Natural killer cell (primary cell): ENCODE measurements at regions not wholly inside any gene's neighbourhood (a gene's known extent, or its start where the extent isn't known, plus 50 kb on each side); places are given as distances from the start of the nearest gene placed in this dataset.

Source experiments
- ATAC-seq, 3 donors: fragments of 150-1000 bp in 2 of 3; fragments of 200-7000 bp in 1 of 3; cut with Tn5 transposase; 1 replicate in 1 of 3; 2 replicates in 2 of 3; pipeline ENCODE4 v1.10.0; 2021; ENCODE audit warnings: mild to moderate bottlenecking in 2 of 3, moderate library complexity in 2 of 3
- DNase-seq, 2 donors: peaks; one replicate each; pipeline versions ENCODE4 v3.0.0 to v3.0.0-alpha.2; 2013 to 2021; ENCODE audit warnings: mixed read lengths in 1 of 2
- H3K27ac ChIP-seq: one replicate; pipeline ENCODE4 v1.5.1; 2013; ENCODE audit warnings: mild to moderate bottlenecking, low read length
- H3K27me3 ChIP-seq: one replicate; pipeline ENCODE4 v1.6.1; 2013; ENCODE audit warnings: low read length; ENCODE audit not compliant: control insufficient read depth, insufficient read depth
- H3K36me3 ChIP-seq: one replicate; pipeline ENCODE4 v1.6.1; 2013; ENCODE audit warnings: low read length; ENCODE audit not compliant: control insufficient read depth, insufficient read depth
- H3K4me1 ChIP-seq: one replicate; pipeline ENCODE4 v1.6.1; 2013; ENCODE audit warnings: low read length; ENCODE audit not compliant: control insufficient read depth, insufficient read depth
- H3K4me3 ChIP-seq: one replicate; pipeline ENCODE4 v1.5.1; 2013; ENCODE audit warnings: low read length
- H3K9me3 ChIP-seq: one replicate; pipeline ENCODE4 v1.6.1; 2013; ENCODE audit warnings: low read length; ENCODE audit not compliant: control insufficient read depth, insufficient read depth
- H3K27ac Mint-ChIP-seq, 2 donors: one replicate each; pipeline ENCODE4 v1.8.0; 2022; ENCODE audit warnings: mild to moderate bottlenecking in 2 of 2, mixed read lengths in 2 of 2, moderate library complexity in 1 of 2
- H3K27me3 Mint-ChIP-seq, 2 donors: one replicate each; pipeline ENCODE4 v1.8.0; 2022; ENCODE audit warnings: low read depth in 2 of 2, mixed read lengths in 2 of 2
- H3K36me3 Mint-ChIP-seq: one replicate; pipeline ENCODE4 v1.8.0; 2022; ENCODE audit warnings: mixed read lengths
- H3K4me1 Mint-ChIP-seq, 2 donors: one replicate each; pipeline ENCODE4 v1.8.0; 2022; ENCODE audit warnings: mixed read lengths in 2 of 2
- H3K4me3 Mint-ChIP-seq: one replicate; pipeline ENCODE4 v1.8.0; 2022; ENCODE audit warnings: mild to moderate bottlenecking, moderate library complexity, mixed read lengths
- H3K9me3 Mint-ChIP-seq, 2 donors: one replicate each; pipeline ENCODE4 v1.8.0; 2022; ENCODE audit warnings: mixed read lengths in 2 of 2
- CTCF ChIP-seq: fragments of 200-600 bp; IDR thresholded peaks from one replicate; pipeline ENCODE4 v1.8.0; 2022; ENCODE audit warnings: antibody characterized with exemption
- WGBS: methylation state at CpG from one replicate; pipeline ENCODE4 v1.1.7; 2013; ENCODE audit warnings: missing lambda C conversion rate; ENCODE audit not compliant: insufficient coverage; 5-methylcytosine and 5-hydroxymethylcytosine counted together
- intact Hi-C: fragments of 100-400 bp; cut with micrococcal nuclease; formaldehyde crosslinking; loops from one replicate; pipeline ENCODE4 v1.14.2; 2022

GRCh38 chr3:157718800-157719199 lies 215.6 kb upstream of the VEPH1 start:
- DNase-seq (no peak), ATAC-seq (no peak)
- Mint-ChIP-seq H3K27me3 (no peaks in the 10 kb centered on the region), H3K4me3 (no peak overlapping the region), H3K4me1 (no peaks in the 10 kb centered on the region), H3K9me3 (peaks cover 11 to 24% of the 10 kb centered on the region in 2 donors), H3K27ac (no peak overlapping the region), H3K36me3 (peaks cover 11% of the 10 kb centered on the region)
- Histone ChIP-seq H3K27ac (no peak overlapping the region), H3K4me3 (no peak overlapping the region), H3K4me1 (no peaks in the 10 kb centered on the region), H3K36me3 (no peaks in the 10 kb centered on the region), H3K9me3 (peaks cover 4% of the 10 kb centered on the region), H3K27me3 (no peaks in the 10 kb centered on the region)
- TF ChIP-seq CTCF = no peak
- intact Hi-C loops = no loop called here
- 72% methylated on average over 3 of the region's 4 CpGs for WGBS

- H3K27me3 ChIP-seq = no peaks in the 10 kb centered on the region
- H3K36me3 ChIP-seq = no peaks in the 10 kb centered on the region
- H3K4me1 Mint-ChIP-seq = no peaks in the 10 kb centered on the region
- no peaks in the 10 kb centered on the region for H3K27me3 Mint-ChIP-seq
- H3K36me3 Mint-ChIP-seq = no peaks in the 10 kb centered on the region
- no peak overlapping the region for H3K27ac Mint-ChIP-seq
- H3K9me3 ChIP-seq = peaks cover 4% of the 10 kb centered on the region
- no peak for ATAC-seq
- no peak for TF ChIP-seq CTCF
- intact Hi-C loops = no loop called here
- H3K4me3 ChIP-seq = no peak overlapping the region
- no peak for DNase-seq
- no peak overlapping the region for H3K27ac ChIP-seq
- no peaks in the 10 kb centered on the region for H3K4me1 ChIP-seq
- peaks cover 9 to 10% of the 10 kb centered on the region in 2 donors for H3K9me3 Mint-ChIP-seq
- no peak overlapping the region for H3K4me3 Mint-ChIP-seq
These were observed 209.9 kb upstream of the VEPH1 start for GRCh38 chr3:157713101-157713500.

GRCh38 chr3:157705258-157705657 lies 202.0 kb upstream of the VEPH1 start:
- no peaks in the 10 kb centered on the region for H3K4me1 Mint-ChIP-seq
- intact Hi-C loops = no loop called here

More at GRCh38 chr3:157705258-157705657, 202.0 kb upstream of the VEPH1 start:
- Histone ChIP-seq H3K27ac (no peak overlapping the region), H3K9me3 (no peaks in the 10 kb centered on the region), H3K4me3 (no peak overlapping the region), H3K27me3 (no peaks in the 10 kb centered on the region), H3K4me1 (no peaks in the 10 kb centered on the region), H3K36me3 (no peaks in the 10 kb centered on the region)
- H3K27ac Mint-ChIP-seq = no peak overlapping the region
- no peaks in the 10 kb centered on the region for H3K36me3 Mint-ChIP-seq
- DNase-seq = no peak
- H3K9me3 Mint-ChIP-seq = peaks cover 0 to 10% of the 10 kb centered on the region in 2 donors
- no peak for ATAC-seq
- WGBS = 74% methylated on average over 2 of the region's 2 CpGs
- TF ChIP-seq CTCF = no peak
- no peak overlapping the region for H3K4me3 Mint-ChIP-seq
- H3K27me3 Mint-ChIP-seq = no peaks in the 10 kb centered on the region
